Muscle of back (tissue), 3 donors: ENCODE measurements at regions not wholly inside any gene's neighbourhood (a gene's known extent, or its start where the extent isn't known, plus 50 kb on each side); places are given as distances from the start of the nearest gene placed in this dataset.
"Not testable (repeated sequence)": the region's sequence is repeated elsewhere in the genome, so short reads cannot be mapped to it uniquely, and the experiment has no call there.

ENCODE experiments used
- DNase-seq, 3 donors: peaks; one replicate each; pipeline versions ENCODE4 v3.0.0 to v3.0.0-alpha.2; 2013

- DNase-seq: no peak
These were observed 112.5 kb upstream of the PAXBP1 start for GRCh38 chr21:32884062-32884461.

GRCh38 chr21:32886339-32886738 is 114.8 kb upstream of the PAXBP1 start:
- DNase-seq: no peak

GRCh38 chr21:32887026-32887425 is 115.5 kb upstream of the PAXBP1 start:
- DNase-seq: peak; percentile 7 to 29 (median 16)

- DNase-seq: peak in 1 of 3 donors; percentile 49
These were observed 117.4 kb upstream of the PAXBP1 start for GRCh38 chr21:32888971-32889370.

- DNase-seq: peak in 1 of 3 donors; percentile 52
These were observed 118.0 kb upstream of the PAXBP1 start for GRCh38 chr21:32889596-32889995.

GRCh38 chr21:32894321-32894720 is 122.8 kb upstream of the PAXBP1 start:
- DNase-seq: no peak

GRCh38 chr21:32900814-32901213 is 124.9 kb upstream of the OLIG2 start:
- DNase-seq: no peak

GRCh38 chr21:32907521-32907920 is 118.2 kb upstream of the OLIG2 start:
- no peak for DNase-seq

GRCh38 chr21:32908534-32908933 is 117.2 kb upstream of the OLIG2 start:
- no peak for DNase-seq

- no peak for DNase-seq
These were observed 116.3 kb upstream of the OLIG2 start for GRCh38 chr21:32909393-32909792.

GRCh38 chr21:32914424-32915039 is 111.2 kb upstream of the OLIG2 start:
- DNase-seq: no peak

- no peak for DNase-seq
These were observed 110.6 kb upstream of the OLIG2 start for GRCh38 chr21:32915099-32915498.

- no peak for DNase-seq
These were observed 109.6 kb upstream of the OLIG2 start for GRCh38 chr21:32916088-32916487.

GRCh38 chr21:32916522-32917099 is 109.1 kb upstream of the OLIG2 start:
- no peak for DNase-seq

- peak; percentile 3 to 28 (median 16) for DNase-seq
These were observed 108.2 kb upstream of the OLIG2 start for GRCh38 chr21:32917362-32918135.

- no peak for DNase-seq
These were observed 107.1 kb upstream of the OLIG2 start for GRCh38 chr21:32918478-32919120.

GRCh38 chr21:32920474-32920873 is 105.3 kb upstream of the OLIG2 start:
- DNase-seq: no peak

GRCh38 chr21:32921632-32922230 is 104.0 kb upstream of the OLIG2 start:
- DNase-seq: no peak

- DNase-seq: no peak
These were observed 100.6 kb upstream of the OLIG2 start for GRCh38 chr21:32925098-32925497.

GRCh38 chr21:32929633-32930038 is 96.1 kb upstream of the OLIG2 start:
- DNase-seq: no peak

- peak in 2 of 3 donors; percentile 8 to 26 for DNase-seq
These were observed 95.1 kb upstream of the OLIG2 start for GRCh38 chr21:32930673-32931072.

- DNase-seq: not testable (repeated sequence)
These were observed 91.7 kb upstream of the OLIG2 start for GRCh38 chr21:32934068-32934467.
